Activated CD4-positive, alpha-beta T cell treated with anti-CD3 and anti-CD28 coated beads, Interleukin-2, Interleukin-6, amounts not matched to agents 100 ng/mL and 50 ng/mL, durations not matched to agents 16 hours and 8 hours (primary cell): ENCODE measurements at regions not wholly inside any gene's neighbourhood (a gene's known extent, or its start where the extent isn't known, plus 50 kb on each side); places are given as distances from the start of the nearest gene placed in this dataset.

Experiments used
- DNase-seq: peaks from one replicate; pipeline ENCODE4 v3.0.0-alpha.2; 2020

GRCh38 chr17:72414032-72414396 is 293.2 kb downstream of the SOX9 start:
- no peak for DNase-seq

- DNase-seq = no peak
These were observed 294.4 kb downstream of the SOX9 start for GRCh38 chr17:72414967-72415853.

- no peak for DNase-seq
These were observed 295.3 kb downstream of the SOX9 start for GRCh38 chr17:72416054-72416675.

GRCh38 chr17:72416905-72417304 is 296.1 kb downstream of the SOX9 start:
- DNase-seq = no peak

GRCh38 chr17:72417627-72418026 is 296.8 kb downstream of the SOX9 start:
- DNase-seq = no peak

- DNase-seq = no peak
These were observed 299.3 kb downstream of the SOX9 start for GRCh38 chr17:72419866-72420774.

GRCh38 chr17:72420775-72421127 is 299.9 kb downstream of the SOX9 start:
- no peak for DNase-seq

- peak; percentile 73 for DNase-seq
These were observed 300.6 kb downstream of the SOX9 start for GRCh38 chr17:72421128-72422092.

GRCh38 chr17:72422204-72422504 is 301.3 kb downstream of the SOX9 start:
- DNase-seq = no peak

- peak; percentile 39 for DNase-seq
These were observed 301.9 kb downstream of the SOX9 start for GRCh38 chr17:72422505-72423285.

- DNase-seq = no peak
These were observed 302.4 kb downstream of the SOX9 start for GRCh38 chr17:72423286-72423589.

- DNase-seq = no peak
These were observed 302.9 kb downstream of the SOX9 start for GRCh38 chr17:72423718-72424117.

GRCh38 chr17:72424505-72425117 is 303.8 kb downstream of the SOX9 start:
- no peak for DNase-seq

GRCh38 chr17:72425133-72425793 is 304.4 kb downstream of the SOX9 start:
- DNase-seq = no peak

- DNase-seq = no peak
These were observed 305.0 kb downstream of the SOX9 start for GRCh38 chr17:72425794-72426168.

- DNase-seq = no peak
These were observed 305.5 kb downstream of the SOX9 start for GRCh38 chr17:72426321-72426720.

- DNase-seq = no peak
These were observed 306.3 kb downstream of the SOX9 start for GRCh38 chr17:72426948-72427760.

- no peak for DNase-seq
These were observed 306.9 kb downstream of the SOX9 start for GRCh38 chr17:72427761-72428109.

GRCh38 chr17:72429066-72429638 is 308.3 kb downstream of the SOX9 start:
- DNase-seq = no peak
